Common myeloid progenitor, CD34-positive (primary cell): ENCODE measurements at regions not wholly inside any gene's neighbourhood (a gene's known extent, or its start where the extent isn't known, plus 50 kb on each side); places are given as distances from the start of the nearest gene placed in this dataset.
A peak's percentile ranks its signal among the peaks of the same experiment; 100 is the strongest.

Experiments
- CTCF ChIA-PET: fragments of 350-600 bp; sonication (Branson Sonifier 250); formaldehyde crosslinking; loops from one replicate; lab custom pipeline; 2021; ENCODE audit warnings: antibody characterized with exemption; lab: Charles Lee
- POLR2A ChIA-PET: fragments of 350-600 bp; sonication (Branson Sonifier 250); formaldehyde crosslinking; loops from one replicate; lab custom pipeline; 2021; ENCODE audit warnings: antibody characterized with exemption; lab: Charles Lee
- DNase-seq, 3 donors: peaks; one replicate each; pipeline versions ENCODE4 v3.0.0 to v3.0.0-alpha.2; 2013
- H3K27ac ChIP-seq, 2 experiments: 1 replicate in 1 of 2; 2 replicates in 1 of 2; pipeline ENCODE4 v1.7.0; 2013; ENCODE audit warnings: inconsistent platforms in 2 of 2, low read length in 2 of 2, mild to moderate bottlenecking in 2 of 2, low read depth in 1 of 2, moderate library complexity in 1 of 2; ENCODE audit not compliant: severe bottlenecking in 2 of 2, insufficient read depth in 1 of 2, poor library complexity in 1 of 2
- H3K27me3 ChIP-seq, 5 experiments: replicated peaks in 2 of 5; 1 replicate in 3 of 5; 2 replicates in 2 of 5; pipeline versions ENCODE4 v1.6.1 to v1.7.0; 2013; ENCODE audit warnings: low read length in 4 of 5, mild to moderate bottlenecking in 2 of 5, moderate library complexity in 2 of 5, inconsistent platforms in 1 of 5; ENCODE audit not compliant: insufficient read depth in 5 of 5, control insufficient read depth in 4 of 5
- H3K36me3 ChIP-seq, 4 experiments: 1 replicate in 2 of 4; 2 replicates in 2 of 4; pipeline versions ENCODE4 v1.6.1 to v1.7.0; 2013; ENCODE audit warnings: low read length in 3 of 4, control low read depth in 1 of 4, mild to moderate bottlenecking in 1 of 4; ENCODE audit not compliant: control insufficient read depth in 4 of 4, insufficient read depth in 4 of 4
- H3K4me1 ChIP-seq, 4 experiments: 1 replicate in 3 of 4; 2 replicates in 1 of 4; pipeline versions ENCODE4 v1.6.1 to v1.7.1; 2013; ENCODE audit warnings: low read length in 3 of 4, mild to moderate bottlenecking in 3 of 4, control low read depth in 1 of 4, inconsistent platforms in 1 of 4, moderate library complexity in 1 of 4; ENCODE audit not compliant: control insufficient read depth in 4 of 4, insufficient read depth in 4 of 4; ENCODE audit errors: control extremely low read depth in 1 of 4
- H3K4me3 ChIP-seq, 7 experiments: 1 replicate in 4 of 7; 2 replicates in 3 of 7; pipeline versions ENCODE4 v1.5.1 to v1.7.0; 2013; ENCODE audit warnings: mild to moderate bottlenecking in 7 of 7, low read length in 6 of 7, moderate library complexity in 6 of 7, inconsistent platforms in 2 of 7, low read depth in 2 of 7, control low read depth in 1 of 7; ENCODE audit not compliant: insufficient read depth in 4 of 7, control insufficient read depth in 1 of 7; ENCODE audit errors: extremely low read depth in 1 of 7
- H3K9me3 ChIP-seq, 5 experiments: 1 replicate in 4 of 5; 2 replicates in 1 of 5; pipeline versions ENCODE4 v1.6.1 to v1.7.1; 2013; ENCODE audit warnings: low read length in 4 of 5, mild to moderate bottlenecking in 2 of 5, inconsistent platforms in 1 of 5, low read depth in 1 of 5, moderate library complexity in 1 of 5; ENCODE audit not compliant: control insufficient read depth in 4 of 5, insufficient read depth in 2 of 5; ENCODE audit errors: control extremely low read depth in 1 of 5
- WGBS: methylation state at CpG from one replicate; pipeline ENCODE4 v1.1.5; 2013; ENCODE audit not compliant: insufficient coverage; 5-methylcytosine and 5-hydroxymethylcytosine counted together

GRCh38 chr3:178147001-178147400, 389.2 kb upstream of the KCNMB2 start:
- Histone ChIP-seq H3K9me3 (no peaks in the 10 kb centered on the region), H3K27ac (no peak overlapping the region), H3K36me3 (no peaks in the 10 kb centered on the region), H3K27me3 (no peaks in the 10 kb centered on the region), H3K4me1 (peaks cover 0 to 9% (median 3%) of the 10 kb centered on the region in 4 experiments), H3K4me3 (no peak overlapping the region)
- ChIA-PET POLR2A (no interaction called here), CTCF (no interaction called here)
- no peak for DNase-seq

GRCh38 chr3:178152031-178152806, 384.0 kb upstream of the KCNMB2 start:
- Histone ChIP-seq H3K9me3 (no peaks in the 10 kb centered on the region), H3K27ac (no peak overlapping the region), H3K4me1 (peaks cover 0 to 14% (median 2%) of the 10 kb centered on the region in 4 experiments), H3K27me3 (no peaks in the 10 kb centered on the region), H3K36me3 (no peaks in the 10 kb centered on the region), H3K4me3 (no peak overlapping the region)
- POLR2A ChIA-PET, result no interaction called here
- whole genome bisulfite sequencing, result 100% methylated on average over 1 of the region's 8 CpGs
- CTCF ChIA-PET, result interaction anchor here (1.0 to 2.7 kb wide), 4 partner anchors 8 to 1100 kb away, joined by 3 to 11 read pairs (median 3); no protein-coding TSS in a partner anchor
- no peak for DNase-seq

GRCh38 chr3:178152988-178153387, 383.2 kb upstream of the KCNMB2 start:
- no peak for DNase-seq
- H3K27me3 ChIP-seq, result no peaks in the 10 kb centered on the region
- H3K9me3 ChIP-seq, result no peaks in the 10 kb centered on the region
- no peaks in the 10 kb centered on the region for H3K36me3 ChIP-seq
- H3K4me3 ChIP-seq, result no peak overlapping the region
- POLR2A ChIA-PET, result no interaction called here
- peaks cover 0 to 14% (median 2%) of the 10 kb centered on the region in 4 experiments for H3K4me1 ChIP-seq
- CTCF ChIA-PET, result interaction anchor here (2.7 kb wide), 1 partner anchor 1101 kb away, joined by 11 read pairs; no protein-coding TSS in a partner anchor
- H3K27ac ChIP-seq, result no peak overlapping the region

GRCh38 chr3:178155521-178155920, 380.7 kb upstream of the KCNMB2 start:
- POLR2A ChIA-PET, result no interaction called here

GRCh38 chr3:178156301-178156700, 379.9 kb upstream of the KCNMB2 start:
- POLR2A ChIA-PET, result no interaction called here

More at GRCh38 chr3:178155521-178155920, 380.7 kb upstream of the KCNMB2 start:
- no CpG with 5 or more reads among the region's 2 CpGs for WGBS
- H3K27me3 ChIP-seq, result no peaks in the 10 kb centered on the region
- no peak overlapping the region for H3K4me3 ChIP-seq
- H3K4me1 ChIP-seq, result peaks cover 0 to 21% (median 12%) of the 10 kb centered on the region in 4 experiments
- DNase-seq, result peak; percentile 14 to 33 (median 25)
- no peaks in the 10 kb centered on the region for H3K9me3 ChIP-seq
- no peak overlapping the region for H3K27ac ChIP-seq
- H3K36me3 ChIP-seq, result no peaks in the 10 kb centered on the region
- CTCF ChIA-PET, result no interaction called here

GRCh38 chr3:178159691-178160220, 376.5 kb upstream of the KCNMB2 start:
- CTCF ChIA-PET, result interaction anchor here (1.1 to 1.5 kb wide), 3 partner anchors 8 to 226 kb away, joined by 3 to 4 read pairs (median 3); no protein-coding TSS in a partner anchor
- WGBS, result no CpG with 5 or more reads among the region's 2 CpGs

More at GRCh38 chr3:178156301-178156700, 379.9 kb upstream of the KCNMB2 start:
- Histone ChIP-seq H3K9me3 (no peaks in the 10 kb centered on the region), H3K4me1 (peaks cover 0 to 21% (median 12%) of the 10 kb centered on the region in 4 experiments), H3K4me3 (peak overlapping the region in 1 of 7 experiments; percentile 23), H3K27ac (no peak overlapping the region), H3K27me3 (no peaks in the 10 kb centered on the region), H3K36me3 (no peaks in the 10 kb centered on the region)
- CTCF ChIA-PET, result no interaction called here
- 67% methylated on average over 1 of the region's 4 CpGs for WGBS
- DNase-seq, result peak; percentile 18 to 66 (median 49)

GRCh38 chr3:178169421-178169820, 366.8 kb upstream of the KCNMB2 start:
- Histone ChIP-seq H3K27me3 (no peaks in the 10 kb centered on the region), H3K4me1 (peaks cover 0 to 4% (median 0%) of the 10 kb centered on the region in 4 experiments), H3K9me3 (no peaks in the 10 kb centered on the region), H3K4me3 (no peak overlapping the region), H3K27ac (no peak overlapping the region), H3K36me3 (no peaks in the 10 kb centered on the region)
- WGBS, result no CpG with 5 or more reads among the region's 2 CpGs
- no peak for DNase-seq
- ChIA-PET POLR2A (interaction anchor here (0.5 kb wide), 1 partner anchor 241 kb away, joined by 3 read pairs; no protein-coding TSS in a partner anchor), CTCF (interaction anchor here (0.8 to 1.5 kb wide), 2 partner anchors 9 to 67 kb away, joined by 3 to 4 read pairs; no protein-coding TSS in a partner anchor)

More at GRCh38 chr3:178159691-178160220, 376.5 kb upstream of the KCNMB2 start:
- Histone ChIP-seq H3K4me3 (no peak overlapping the region), H3K9me3 (no peaks in the 10 kb centered on the region), H3K36me3 (no peaks in the 10 kb centered on the region), H3K27me3 (no peaks in the 10 kb centered on the region), H3K27ac (peak overlapping the region in 1 of 2 experiments; percentile 26), H3K4me1 (peaks cover 0 to 19% (median 12%) of the 10 kb centered on the region in 4 experiments)
- no peak for DNase-seq
- POLR2A ChIA-PET, result no interaction called here
